Stimulated activated CD8-positive, alpha-beta memory T cell treated with anti-CD3 and anti-CD28 coated beads, Interleukin-2, amount 100 ng/mL, for 48 hours (primary cell): ENCODE measurements at regions not wholly inside any gene's neighbourhood (a gene's known extent, or its start where the extent isn't known, plus 50 kb on each side); places are given as distances from the start of the nearest gene placed in this dataset.

ENCODE experiments used
- DNase-seq, 2 donors: peaks; one replicate each; pipeline ENCODE4 v3.0.0-alpha.2; 2020; ENCODE audit warnings: low read depth in 2 of 2

GRCh38 chr6:167674486-167674885, 152.2 kb upstream of the AFDN start:
- DNase-seq, result no peak

DNA sequence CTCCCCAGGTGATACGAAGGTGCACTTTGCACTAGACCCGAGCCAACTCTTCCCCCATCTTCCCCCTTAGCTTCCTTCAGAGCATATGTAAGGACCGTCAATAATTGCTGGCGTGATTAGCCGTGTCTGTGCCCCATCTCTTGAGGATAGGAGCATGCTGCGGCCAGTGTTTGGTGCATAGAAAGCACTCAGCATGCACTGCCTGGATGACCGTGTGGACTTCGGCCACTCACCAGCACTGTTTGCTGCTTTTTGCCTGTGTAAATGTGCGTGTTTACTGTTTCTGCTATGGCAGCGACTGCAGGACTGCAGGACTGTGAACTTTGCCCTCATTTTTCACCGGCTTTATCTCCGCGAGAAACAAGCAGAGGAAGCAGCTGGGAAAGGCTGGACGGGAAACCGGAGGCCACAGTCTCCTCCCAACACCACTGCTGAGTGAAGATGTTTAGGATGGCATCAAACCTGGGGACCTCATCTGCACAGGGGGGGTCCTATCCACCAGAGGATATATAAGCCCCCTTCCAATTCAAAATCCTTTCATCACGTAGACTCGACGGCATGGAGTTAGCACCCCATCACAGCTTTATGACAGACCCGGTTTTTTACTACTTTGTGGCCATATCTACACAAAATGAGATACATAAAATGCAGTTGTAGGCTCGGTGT, 150.6 kb upstream of the AFDN start:
- DNase-seq, result no peak

DNA sequence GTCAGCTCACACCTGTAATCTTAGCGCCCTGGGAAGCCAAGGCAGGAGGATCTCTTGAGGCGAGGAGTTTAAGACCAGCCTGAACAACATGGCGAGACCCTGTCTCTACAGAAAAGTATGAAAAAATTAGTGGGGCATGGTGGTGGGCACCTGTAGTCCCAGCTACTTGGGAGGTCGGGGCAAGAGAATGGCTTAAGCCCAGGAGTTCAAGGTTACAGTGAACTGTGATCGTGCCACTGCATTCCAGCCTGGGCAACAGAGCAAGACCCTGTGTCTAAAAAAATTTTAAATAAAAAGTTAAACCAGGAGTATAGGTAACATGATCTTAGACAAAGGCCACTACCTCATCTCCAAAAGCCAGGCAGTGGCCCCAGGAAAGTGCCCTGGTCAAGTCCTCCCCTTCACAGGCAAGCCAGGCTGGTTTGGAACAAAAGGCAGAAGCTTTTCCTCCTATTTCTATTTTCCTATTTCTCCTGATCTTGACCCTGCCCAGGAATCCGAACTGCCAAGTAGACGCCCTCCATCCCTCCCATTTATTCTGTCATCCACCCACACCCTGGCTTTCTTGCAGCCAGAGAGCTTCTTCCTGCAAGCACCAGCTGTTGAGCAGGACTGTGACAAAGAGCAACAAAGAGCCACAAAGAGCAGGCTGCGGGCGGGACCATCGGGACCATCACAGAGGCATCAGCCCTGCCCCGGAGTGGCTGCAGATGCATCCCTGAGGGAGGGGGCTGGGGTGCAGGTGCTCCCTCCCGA, 149.9 kb upstream of the AFDN start:
- DNase-seq, result no peak

DNA sequence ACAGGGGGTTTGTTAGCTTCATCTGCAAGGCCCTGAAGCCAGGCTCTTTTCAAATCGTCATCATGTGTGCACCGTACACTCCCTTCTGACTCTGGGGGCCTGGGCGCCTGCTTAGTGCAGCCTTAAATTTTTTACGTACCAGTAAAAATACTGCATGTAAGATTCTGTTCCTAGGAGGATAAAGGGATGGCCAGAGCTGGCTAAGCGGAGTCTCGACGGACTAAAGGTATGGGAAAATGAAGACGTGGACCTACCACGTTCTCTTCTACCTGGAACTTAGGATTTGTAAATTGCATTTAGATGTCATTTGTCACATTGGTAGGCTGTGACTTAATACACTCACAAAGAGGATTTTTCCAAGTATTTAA, 149.3 kb upstream of the AFDN start:
- DNase-seq, result no peak

GRCh38 chr6:167678102-167679101, 148.3 kb upstream of the AFDN start:
- DNase-seq, result no peak

- DNase-seq, result no peak
These were observed 147.5 kb upstream of the AFDN start for GRCh38 chr6:167679122-167679736.

DNA sequence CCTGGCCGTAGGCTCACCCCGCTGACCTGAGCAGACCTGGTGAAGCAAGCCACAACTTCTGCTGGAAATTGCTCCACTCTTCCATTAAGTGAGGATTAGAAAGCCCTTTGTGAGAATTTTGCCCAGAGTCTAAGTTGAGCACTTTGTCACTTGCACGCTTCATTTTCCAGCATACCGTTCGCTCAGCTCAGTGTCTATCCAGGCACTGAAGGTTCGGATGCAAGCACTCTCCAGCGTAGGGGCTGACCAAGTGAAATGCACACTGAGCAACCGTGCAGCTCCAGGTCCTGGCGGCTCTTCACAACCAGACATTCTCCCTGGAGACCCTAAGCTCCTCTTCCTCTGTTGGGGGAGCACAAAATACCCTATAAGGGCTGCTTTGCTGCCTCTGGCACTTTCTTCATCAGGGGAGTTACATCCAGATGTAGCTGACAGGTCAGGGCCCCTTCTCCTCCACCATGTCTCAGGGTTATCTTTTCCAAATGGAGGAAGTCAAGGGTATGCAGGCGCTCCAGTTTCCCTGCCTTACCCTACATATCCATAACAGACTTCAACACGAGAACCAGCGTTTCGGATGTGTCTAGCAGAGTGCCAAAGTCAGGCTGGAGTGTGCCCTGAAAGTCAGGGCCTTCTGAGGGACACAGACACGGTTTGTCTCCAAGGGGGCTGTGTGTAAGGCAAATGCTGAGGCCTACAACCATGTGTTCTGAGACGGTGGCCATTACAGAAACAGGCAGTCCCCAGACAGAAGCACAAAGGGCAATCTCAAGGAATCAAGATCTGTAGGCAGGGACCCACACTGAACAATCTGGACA, 146.7 kb upstream of the AFDN start:
- DNase-seq, result no peak

DNA sequence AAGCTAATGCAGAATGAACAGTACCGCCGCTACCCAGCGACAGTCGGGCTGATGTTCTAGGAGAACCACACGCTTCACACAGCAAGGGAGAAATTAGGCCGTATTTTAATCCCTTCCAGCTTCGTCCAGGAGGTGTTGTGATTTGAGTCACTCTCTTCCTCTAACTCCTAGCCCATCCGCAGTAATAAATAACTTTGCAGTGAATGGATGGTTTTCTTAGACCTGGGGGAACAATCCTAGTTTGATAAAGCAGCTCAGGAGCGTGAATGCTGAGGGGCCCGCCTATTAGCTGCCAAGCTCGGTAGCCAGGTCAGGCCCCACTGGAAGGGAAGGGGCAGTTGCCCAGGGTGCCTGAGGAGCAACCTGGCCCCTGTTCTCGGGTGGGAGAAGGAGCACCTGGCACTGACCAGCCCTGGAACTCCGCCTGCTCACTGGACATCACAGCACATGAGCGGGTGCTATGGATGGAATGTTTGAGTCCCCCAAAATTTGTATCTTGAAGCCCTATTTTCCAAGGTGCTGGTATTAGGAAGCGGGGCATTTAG, 146.0 kb upstream of the AFDN start:
- DNase-seq, result no peak

- no peak for DNase-seq
These were observed 144.6 kb upstream of the AFDN start for GRCh38 chr6:167682125-167682524.

DNA sequence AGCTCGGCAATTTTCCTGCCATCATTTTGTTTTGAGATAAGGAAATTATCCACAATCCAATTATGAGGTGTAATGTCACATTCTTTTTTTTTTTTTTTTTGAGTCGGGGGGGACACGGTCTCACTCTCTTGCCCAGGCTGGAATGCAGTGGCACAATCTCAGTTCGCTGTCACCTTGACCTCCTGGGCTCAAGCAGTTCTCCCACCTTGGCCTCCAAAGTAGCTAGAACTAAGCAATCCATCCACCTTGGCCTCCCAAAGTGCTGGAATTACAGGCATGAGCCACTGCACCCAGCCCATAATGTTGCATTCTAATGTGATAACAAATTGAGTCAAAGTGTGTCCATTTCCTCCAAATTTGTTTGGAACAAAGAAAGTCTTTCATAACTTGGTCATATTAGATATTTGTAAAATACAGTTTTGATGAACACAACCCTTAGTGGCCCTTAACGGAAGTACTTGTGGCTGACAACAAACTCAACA, 144.1 kb upstream of the AFDN start:
- DNase-seq, result no peak

GRCh38 chr6:167683028-167683862, 143.5 kb upstream of the AFDN start:
- DNase-seq, result no peak

DNA sequence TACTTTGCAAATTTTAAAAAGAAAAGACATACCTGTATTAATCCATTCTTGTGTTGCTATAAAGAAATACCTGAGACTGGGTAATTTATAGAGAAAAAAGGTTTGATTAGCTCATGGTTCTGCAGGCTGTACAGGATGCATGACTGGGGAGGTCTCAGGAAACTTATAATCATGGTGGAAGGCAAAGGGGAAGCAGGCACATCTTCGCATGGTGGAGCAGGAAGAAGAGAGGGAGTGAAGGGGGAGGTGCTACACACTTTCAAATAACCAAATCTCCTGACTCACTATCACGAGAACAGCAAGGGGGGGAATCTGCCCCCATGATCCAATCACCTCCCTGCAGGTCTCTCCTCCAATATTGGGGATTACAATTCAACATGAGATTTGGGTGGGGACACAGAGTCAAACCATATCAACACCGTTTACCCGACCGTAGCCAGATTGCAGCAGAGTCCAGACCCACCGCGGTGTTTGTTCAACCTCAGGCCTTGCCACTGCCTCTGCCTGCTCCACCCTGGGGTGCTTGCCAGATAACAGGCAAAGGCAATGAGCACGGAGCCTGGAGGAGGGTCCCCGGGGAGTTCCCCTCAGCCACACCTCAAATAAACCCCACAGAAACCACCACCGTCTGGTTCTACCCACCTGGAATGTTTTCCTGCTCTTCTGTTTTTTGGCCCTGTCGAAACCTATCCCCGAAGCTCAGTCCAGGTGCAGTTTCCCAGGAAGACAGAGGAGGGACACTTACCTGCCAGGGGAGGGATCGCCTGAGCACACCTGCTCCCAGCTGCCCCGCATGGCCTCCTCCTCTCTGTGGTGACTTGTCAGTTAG, 142.2 kb upstream of the AFDN start:
- DNase-seq, result no peak

GRCh38 chr6:167685654-167686053, 141.1 kb upstream of the AFDN start:
- DNase-seq, result no peak

DNA sequence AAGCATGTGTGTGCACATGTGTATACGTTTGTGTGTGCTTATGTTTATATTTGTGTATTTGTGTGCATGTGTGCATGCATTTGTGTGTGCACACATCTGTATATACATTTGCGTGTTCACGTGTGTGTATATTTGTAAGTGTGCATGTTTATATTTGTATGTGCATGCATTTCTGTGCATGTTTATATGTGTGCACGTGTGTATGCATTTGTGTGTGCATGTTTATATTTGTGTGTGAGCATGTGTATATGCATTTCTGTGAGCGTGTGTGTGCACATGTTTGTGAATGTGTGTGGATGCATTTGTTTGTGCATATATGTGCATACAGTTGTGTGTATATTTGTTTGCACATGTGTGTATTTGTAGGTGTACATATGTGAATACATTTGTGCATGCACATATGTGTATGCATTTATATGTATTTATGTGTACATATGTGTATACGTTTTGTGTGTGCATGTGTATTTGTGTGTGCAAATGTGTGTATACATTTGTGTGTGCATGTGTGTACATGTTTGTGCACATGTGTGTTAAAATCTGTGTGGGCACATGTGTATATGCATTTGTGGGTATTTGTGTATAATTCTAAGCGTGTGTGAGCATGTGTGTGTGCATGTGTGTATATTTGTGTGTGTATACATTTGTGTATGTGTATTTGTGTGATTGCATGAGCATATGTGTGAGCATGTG, 140.4 kb upstream of the AFDN start:
- DNase-seq, result no peak

- no peak for DNase-seq
These were observed 139.5 kb upstream of the AFDN start for GRCh38 chr6:167687116-167687725.

DNA sequence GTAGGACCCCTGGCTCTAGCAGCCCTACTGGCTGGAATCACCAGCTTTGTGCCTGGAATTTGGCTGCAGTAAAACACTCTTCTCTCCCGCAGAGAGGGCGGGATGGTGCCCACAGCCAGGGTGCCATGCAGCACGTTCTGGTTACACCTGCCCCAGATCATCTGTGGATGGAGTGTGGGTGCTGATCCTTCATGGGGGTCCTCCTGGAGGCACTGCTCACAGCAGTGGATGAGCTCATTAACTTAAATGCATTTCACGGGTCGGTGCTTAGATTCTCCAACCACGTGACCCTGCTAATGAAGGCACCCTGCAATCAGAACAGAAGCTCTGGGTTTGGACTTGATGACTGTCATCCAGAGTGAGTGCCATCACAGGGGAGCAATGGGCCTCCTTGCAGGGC, 138.6 kb upstream of the AFDN start:
- no peak for DNase-seq

DNA sequence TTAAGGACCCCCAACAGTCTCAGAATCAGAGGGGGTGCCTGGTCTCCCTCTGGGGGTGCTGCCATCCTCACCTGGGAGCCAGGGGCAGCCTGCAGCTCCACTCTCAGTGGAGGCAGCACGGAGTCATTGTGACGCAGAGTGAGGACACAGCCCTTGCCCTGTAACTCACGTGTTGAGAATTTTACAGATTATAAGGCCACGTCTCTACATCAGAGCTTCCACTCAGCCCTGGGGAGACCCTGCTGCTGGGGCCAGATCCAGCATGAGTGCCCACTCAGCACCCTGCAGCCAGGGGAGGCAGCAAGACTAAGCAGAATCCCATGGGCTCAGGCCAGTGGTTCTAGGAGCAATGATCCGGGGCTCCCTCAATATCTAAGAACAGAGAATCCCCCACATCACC, 137.4 kb upstream of the AFDN start:
- no peak for DNase-seq

DNA sequence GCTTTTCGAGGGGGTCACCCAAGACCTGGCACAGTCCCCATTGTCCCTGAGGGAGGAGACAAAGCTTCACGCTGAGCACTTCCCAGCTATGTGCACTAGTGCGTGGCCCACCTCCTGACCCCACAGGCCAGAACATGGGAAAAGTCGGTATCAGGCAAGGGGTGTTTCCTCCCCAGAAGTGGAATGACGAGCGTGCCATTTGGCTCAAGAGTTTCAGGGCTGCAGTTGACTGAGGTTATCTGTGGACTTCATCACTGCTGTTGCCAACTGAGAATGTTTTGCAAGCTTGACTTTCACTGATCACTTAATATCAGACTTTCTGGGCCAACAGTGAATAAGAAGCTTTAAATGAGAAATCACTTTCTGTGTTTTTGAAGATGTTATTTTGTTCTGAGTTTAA, 137.0 kb upstream of the AFDN start:
- DNase-seq, result no peak
